B cell (primary cell): ENCODE measurements at regions not wholly inside any gene's neighbourhood (a gene's known extent, or its start where the extent isn't known, plus 50 kb on each side); places are given as distances from the start of the nearest gene placed in this dataset.

Experiments used
- CTCF ChIP-seq: fragments of 200-600 bp; IDR thresholded peaks from one replicate; pipeline ENCODE4 v1.8.0; 2022; ENCODE audit warnings: antibody characterized with exemption, mild to moderate bottlenecking
- EZH2 ChIP-seq: IDR thresholded peaks from 2 replicates; pipeline ENCODE4 v1.6.1; 2012; ENCODE audit warnings: borderline replicate concordance, low read depth, mild to moderate bottlenecking, moderate library complexity, low read length; ENCODE audit not compliant: insufficient read depth, poor library complexity, severe bottlenecking

DNA sequence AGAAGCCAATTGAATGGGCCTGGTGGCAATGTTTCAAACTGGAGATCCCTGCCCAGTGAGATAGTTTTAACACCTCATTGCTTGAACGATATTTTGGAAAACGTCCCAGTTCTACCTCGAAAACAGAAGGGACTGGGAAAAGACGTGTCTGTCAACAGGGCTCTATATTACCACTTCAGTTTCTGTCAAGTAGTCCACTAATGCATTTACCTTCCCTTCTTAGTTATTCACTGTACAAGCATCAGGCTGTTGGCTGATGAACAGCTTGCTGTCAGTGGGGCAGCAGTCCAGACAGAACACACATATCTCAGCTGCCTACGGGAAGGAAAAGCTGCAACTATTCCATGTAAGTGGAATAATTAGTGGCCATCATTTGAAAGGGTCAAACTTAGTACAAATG, 794.7 kb upstream of the GBE1 start:
- TF ChIP-seq EZH2 (no peak), CTCF (no peak)
